ENCODE measurements at regions not wholly inside any gene's neighbourhood (a gene's known extent, or its start where the extent isn't known, plus 50 kb on each side); places are given as distances from the start of the nearest gene placed in this dataset.
"Not testable (repeated sequence)": the region's sequence is repeated elsewhere in the genome, so short reads cannot be mapped to it uniquely, and the experiment has no call there.

DNA sequence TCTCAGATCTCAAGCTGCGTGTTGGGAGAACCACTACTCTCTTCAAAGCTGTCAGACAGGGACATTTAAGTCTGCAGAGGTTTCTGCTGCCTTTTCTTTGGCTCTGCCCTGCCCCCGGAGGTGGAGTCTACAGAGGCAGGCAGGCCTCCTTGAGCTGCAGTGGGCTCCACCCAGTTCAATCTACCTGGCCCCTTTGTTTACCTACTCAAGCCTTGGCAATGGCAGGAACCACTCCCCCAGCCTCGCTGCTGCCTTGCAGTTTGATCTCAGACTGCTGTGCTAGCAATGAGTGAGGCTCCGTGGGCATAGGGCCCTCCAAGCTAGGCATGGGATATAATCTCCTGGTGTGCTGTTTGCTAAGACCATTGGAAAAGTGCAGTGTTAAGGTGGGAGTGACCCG lies 155.6 kb upstream of the EDA2R start:
- not testable (repeated sequence) for TF ChIP-seq EZH2 (IDR thresholded peaks at IDR 0.05; ENCODE audit: insufficient read depth, poor library complexity, severe bottlenecking); EZH2phosphoT487 (IDR thresholded peaks at IDR 0.05; ENCODE audit: insufficient read depth, low read depth)
